Mesenchymal stem cell (in vitro differentiated cells and primary cell): ENCODE measurements at regions not wholly inside any gene's neighbourhood (a gene's known extent, or its start where the extent isn't known, plus 50 kb on each side); places are given as distances from the start of the nearest gene placed in this dataset.

ENCODE experiments used
- DNase-seq: peaks from one replicate; pipeline ENCODE4 v3.0.0-alpha.2; 2013
- H2AFZ ChIP-seq: one replicate; pipeline ENCODE4 v1.6.1; 2013; ENCODE audit warnings: low read depth, mild to moderate bottlenecking, control low read depth, inconsistent platforms, low read length, moderate library complexity
- H2AK5ac ChIP-seq: 2 replicates; pipeline ENCODE4 v1.6.1; 2013; ENCODE audit warnings: low read length, moderate library complexity, mild to moderate bottlenecking, inconsistent platforms; ENCODE audit not compliant: severe bottlenecking
- H2BK120ac ChIP-seq: one replicate; pipeline ENCODE4 v1.6.1; 2013; ENCODE audit warnings: low read depth, mild to moderate bottlenecking, inconsistent platforms, low read length, moderate library complexity
- H2BK12ac ChIP-seq, 2 experiments: one replicate each; pipeline ENCODE4 v1.6.1; 2013; ENCODE audit warnings: inconsistent platforms in 2 of 2, low read length in 2 of 2, mild to moderate bottlenecking in 2 of 2, moderate library complexity in 2 of 2, control low read depth in 1 of 2
- H2BK15ac ChIP-seq: one replicate; pipeline ENCODE4 v1.6.1; 2013; ENCODE audit warnings: mild to moderate bottlenecking, low read depth, inconsistent platforms; ENCODE audit not compliant: poor library complexity, severe bottlenecking
- H2BK5ac ChIP-seq: 2 replicates; pipeline ENCODE4 v1.6.1; 2013; ENCODE audit warnings: low read depth, mild to moderate bottlenecking, low read length, control low read depth, inconsistent platforms; ENCODE audit not compliant: poor library complexity, severe bottlenecking
- H3K14ac ChIP-seq, 2 experiments: one replicate each; pipeline ENCODE4 v1.6.1; 2013; ENCODE audit warnings: inconsistent platforms in 2 of 2, low read length in 2 of 2, control low read depth in 1 of 2, mild to moderate bottlenecking in 1 of 2, moderate library complexity in 1 of 2
- H3K18ac ChIP-seq, 2 experiments: one replicate each; pipeline ENCODE4 v1.6.1; 2013; ENCODE audit warnings: inconsistent platforms in 2 of 2, low read length in 2 of 2, control low read depth in 1 of 2, low read depth in 1 of 2, mild to moderate bottlenecking in 1 of 2
- H3K23ac ChIP-seq, 2 experiments: one replicate each; pipeline ENCODE4 v1.6.1; 2013; ENCODE audit warnings: inconsistent platforms in 2 of 2, low read length in 2 of 2, mild to moderate bottlenecking in 2 of 2, moderate library complexity in 2 of 2, control low read depth in 1 of 2
- H3K27ac ChIP-seq: 2 replicates; pipeline ENCODE4 v1.5.1; 2013; ENCODE audit warnings: mild to moderate bottlenecking, moderate library complexity, low read length, control low read depth, inconsistent platforms; ENCODE audit not compliant: poor library complexity, severe bottlenecking
- H3K27me3 ChIP-seq, 2 experiments: 2 replicates each; pipeline versions ENCODE4 v1.6.1 to v1.7.0; 2013; ENCODE audit warnings: low read length in 2 of 2, mild to moderate bottlenecking in 2 of 2, moderate library complexity in 2 of 2, control low read depth in 1 of 2, inconsistent platforms in 1 of 2; ENCODE audit not compliant: control insufficient read depth in 1 of 2, insufficient read depth in 1 of 2
- H3K36me3 ChIP-seq, 2 experiments: 2 replicates each; pipeline versions ENCODE4 v1.6.1 to v1.7.0; 2013; ENCODE audit warnings: low read length in 2 of 2, control low read depth in 1 of 2, inconsistent platforms in 1 of 2, low read depth in 1 of 2, mild to moderate bottlenecking in 1 of 2; ENCODE audit not compliant: insufficient read depth in 2 of 2, control insufficient read depth in 1 of 2
- H3K4ac ChIP-seq, 2 experiments: one replicate each; pipeline ENCODE4 v1.6.1; 2013; ENCODE audit warnings: inconsistent platforms in 2 of 2, low read length in 2 of 2, mild to moderate bottlenecking in 2 of 2, moderate library complexity in 2 of 2, control low read depth in 1 of 2, low read depth in 1 of 2
- H3K4me1 ChIP-seq: 2 replicates; pipeline ENCODE4 v1.6.1; 2013; ENCODE audit warnings: low read depth, low read length, control low read depth; ENCODE audit not compliant: control insufficient read depth, insufficient read depth
- H3K4me2 ChIP-seq: 2 replicates; pipeline ENCODE4 v1.6.1; 2013; ENCODE audit warnings: low read length, mild to moderate bottlenecking, inconsistent platforms; ENCODE audit not compliant: poor library complexity, severe bottlenecking
- H3K4me3 ChIP-seq, 2 experiments: 2 replicates each; pipeline versions ENCODE4 v1.5.1 to v1.7.0; 2013; ENCODE audit warnings: low read length in 2 of 2, mild to moderate bottlenecking in 2 of 2, control low read depth in 1 of 2, low read depth in 1 of 2; ENCODE audit not compliant: insufficient read depth in 1 of 2
- H3K79me1 ChIP-seq: replicated peaks from 2 replicates; pipeline ENCODE4 v1.6.1; 2013; ENCODE audit warnings: mild to moderate bottlenecking, control low read depth, low read length, inconsistent platforms; ENCODE audit not compliant: poor library complexity, severe bottlenecking
- H3K9ac ChIP-seq: 2 replicates; pipeline ENCODE4 v1.7.0; 2013; ENCODE audit warnings: mild to moderate bottlenecking, low read length, moderate library complexity
- H3K9me3 ChIP-seq: 2 replicates; pipeline ENCODE4 v1.7.0; 2013; ENCODE audit warnings: mild to moderate bottlenecking, low read length; ENCODE audit not compliant: control insufficient read depth
- H4K8ac ChIP-seq: one replicate; pipeline ENCODE4 v1.6.1; 2013; ENCODE audit warnings: inconsistent platforms, mild to moderate bottlenecking, low read length, moderate library complexity
- H4K91ac ChIP-seq: one replicate; pipeline ENCODE4 v1.6.1; 2013; ENCODE audit warnings: mild to moderate bottlenecking, low read length, inconsistent platforms
- whole genome bisulfite sequencing: methylation state at CpG from one replicate; pipeline ENCODE4 v1.1.7; 2013; ENCODE audit warnings: mixed read lengths; 5-methylcytosine and 5-hydroxymethylcytosine counted together

GRCh38 chr18:24766376-24766775, 305.9 kb downstream of the HRH4 start:
- Histone ChIP-seq H3K4me2 (no peak overlapping the region), H3K23ac (no peak overlapping the region), H3K18ac (no peak overlapping the region), H3K36me3 (no peaks in the 10 kb centered on the region), H2AK5ac (no peak overlapping the region), H3K4me1 (no peaks in the 10 kb centered on the region), H2BK12ac (no peak overlapping the region), H3K14ac (no peak overlapping the region), H3K79me1 (no peaks in the 10 kb centered on the region), H2BK15ac (no peak overlapping the region), H2AFZ (no peak overlapping the region), H2BK5ac (no peak overlapping the region), H3K27me3 (no peaks in the 10 kb centered on the region), H3K4ac (no peak overlapping the region), H3K27ac (no peak overlapping the region), H4K91ac (no peak overlapping the region), H3K9me3 (peaks cover 4% of the 10 kb centered on the region), H3K9ac (no peak overlapping the region), H2BK120ac (no peak overlapping the region), H3K4me3 (peak overlapping the region in 1 of 2 experiments; percentile 13), H4K8ac (no peak overlapping the region)
- no peak for DNase-seq
- 77% methylated on average over 1 of the region's 1 CpG for WGBS

- Histone ChIP-seq H3K23ac (no peak overlapping the region), H3K4me3 (no peak overlapping the region), H2BK12ac (no peak overlapping the region), H3K27me3 (no peaks in the 10 kb centered on the region), H3K27ac (no peak overlapping the region), H3K4me1 (no peaks in the 10 kb centered on the region), H3K9me3 (no peaks in the 10 kb centered on the region), H2AK5ac (no peak overlapping the region), H3K14ac (no peak overlapping the region), H2BK5ac (no peak overlapping the region), H3K4me2 (no peak overlapping the region), H3K4ac (no peak overlapping the region), H3K9ac (no peak overlapping the region), H4K8ac (no peak overlapping the region), H4K91ac (no peak overlapping the region), H2BK120ac (no peak overlapping the region), H2BK15ac (no peak overlapping the region), H3K18ac (no peak overlapping the region), H3K79me1 (no peaks in the 10 kb centered on the region), H3K36me3 (no peaks in the 10 kb centered on the region), H2AFZ (no peak overlapping the region)
- WGBS, result 92% methylated on average over 3 of the region's 3 CpGs
- no peak for DNase-seq
Measured at GRCh38 chr18:24770311-24771024, 310.0 kb downstream of the HRH4 start.

- Histone ChIP-seq H3K27ac (no peak overlapping the region), H3K9me3 (no peaks in the 10 kb centered on the region), H2AK5ac (no peak overlapping the region), H3K36me3 (no peaks in the 10 kb centered on the region), H3K4ac (no peak overlapping the region), H3K18ac (no peak overlapping the region), H2BK15ac (no peak overlapping the region), H2BK12ac (no peak overlapping the region), H3K23ac (no peak overlapping the region), H4K91ac (no peak overlapping the region), H3K4me2 (no peak overlapping the region), H3K14ac (no peak overlapping the region), H2BK5ac (no peak overlapping the region), H2AFZ (no peak overlapping the region), H3K9ac (no peak overlapping the region), H3K4me1 (no peaks in the 10 kb centered on the region), H3K27me3 (no peaks in the 10 kb centered on the region), H3K4me3 (no peak overlapping the region), H4K8ac (no peak overlapping the region), H2BK120ac (no peak overlapping the region), H3K79me1 (no peaks in the 10 kb centered on the region)
- DNase-seq, result no peak
Measured at GRCh38 chr18:24771300-24771699, 310.9 kb downstream of the HRH4 start.

- no peak overlapping the region for H3K14ac ChIP-seq
- no peak overlapping the region for H2AK5ac ChIP-seq
- no peaks in the 10 kb centered on the region for H3K4me1 ChIP-seq
- no peak overlapping the region for H3K23ac ChIP-seq
- no peak for DNase-seq
- no peak overlapping the region for H4K8ac ChIP-seq
- no peak overlapping the region for H3K9ac ChIP-seq
- H3K27me3 ChIP-seq, result no peaks in the 10 kb centered on the region
- WGBS, result 83% methylated on average over 1 of the region's 2 CpGs
- no peak overlapping the region for H3K27ac ChIP-seq
- H3K4me3 ChIP-seq, result no peak overlapping the region
- no peak overlapping the region for H2BK5ac ChIP-seq
- no peak overlapping the region for H2AFZ ChIP-seq
- H3K79me1 ChIP-seq, result no peaks in the 10 kb centered on the region
- no peaks in the 10 kb centered on the region for H3K9me3 ChIP-seq
- H3K4me2 ChIP-seq, result no peak overlapping the region
- no peak overlapping the region for H4K91ac ChIP-seq
- H2BK15ac ChIP-seq, result no peak overlapping the region
- H2BK12ac ChIP-seq, result no peak overlapping the region
- no peak overlapping the region for H3K18ac ChIP-seq
- H3K4ac ChIP-seq, result no peak overlapping the region
- H2BK120ac ChIP-seq, result no peak overlapping the region
- no peaks in the 10 kb centered on the region for H3K36me3 ChIP-seq
Measured at GRCh38 chr18:24773101-24773500, 312.7 kb downstream of the HRH4 start.
